Common myeloid progenitor, CD34-positive (primary cell): ENCODE measurements at regions not wholly inside any gene's neighbourhood (a gene's known extent, or its start where the extent isn't known, plus 50 kb on each side); places are given as distances from the start of the nearest gene placed in this dataset.

Experiments used
- CTCF ChIA-PET: fragments of 350-600 bp; sonication (Branson Sonifier 250); formaldehyde crosslinking; loops from one replicate; lab custom pipeline; 2021; ENCODE audit warnings: antibody characterized with exemption; lab: Charles Lee
- POLR2A ChIA-PET: fragments of 350-600 bp; sonication (Branson Sonifier 250); formaldehyde crosslinking; loops from one replicate; lab custom pipeline; 2021; ENCODE audit warnings: antibody characterized with exemption; lab: Charles Lee
- DNase-seq, 3 donors: peaks; one replicate each; pipeline versions ENCODE4 v3.0.0 to v3.0.0-alpha.2; 2013
- H3K27ac ChIP-seq, 2 experiments: 1 replicate in 1 of 2; 2 replicates in 1 of 2; pipeline ENCODE4 v1.7.0; 2013; ENCODE audit warnings: inconsistent platforms in 2 of 2, low read length in 2 of 2, mild to moderate bottlenecking in 2 of 2, low read depth in 1 of 2, moderate library complexity in 1 of 2; ENCODE audit not compliant: severe bottlenecking in 2 of 2, insufficient read depth in 1 of 2, poor library complexity in 1 of 2
- H3K27me3 ChIP-seq, 5 experiments: replicated peaks in 2 of 5; 1 replicate in 3 of 5; 2 replicates in 2 of 5; pipeline versions ENCODE4 v1.6.1 to v1.7.0; 2013; ENCODE audit warnings: low read length in 4 of 5, mild to moderate bottlenecking in 2 of 5, moderate library complexity in 2 of 5, inconsistent platforms in 1 of 5; ENCODE audit not compliant: insufficient read depth in 5 of 5, control insufficient read depth in 4 of 5
- H3K36me3 ChIP-seq, 4 experiments: 1 replicate in 2 of 4; 2 replicates in 2 of 4; pipeline versions ENCODE4 v1.6.1 to v1.7.0; 2013; ENCODE audit warnings: low read length in 3 of 4, control low read depth in 1 of 4, mild to moderate bottlenecking in 1 of 4; ENCODE audit not compliant: control insufficient read depth in 4 of 4, insufficient read depth in 4 of 4
- H3K4me1 ChIP-seq, 4 experiments: 1 replicate in 3 of 4; 2 replicates in 1 of 4; pipeline versions ENCODE4 v1.6.1 to v1.7.1; 2013; ENCODE audit warnings: low read length in 3 of 4, mild to moderate bottlenecking in 3 of 4, control low read depth in 1 of 4, inconsistent platforms in 1 of 4, moderate library complexity in 1 of 4; ENCODE audit not compliant: control insufficient read depth in 4 of 4, insufficient read depth in 4 of 4; ENCODE audit errors: control extremely low read depth in 1 of 4
- H3K4me3 ChIP-seq, 7 experiments: 1 replicate in 4 of 7; 2 replicates in 3 of 7; pipeline versions ENCODE4 v1.5.1 to v1.7.0; 2013; ENCODE audit warnings: mild to moderate bottlenecking in 7 of 7, low read length in 6 of 7, moderate library complexity in 6 of 7, inconsistent platforms in 2 of 7, low read depth in 2 of 7, control low read depth in 1 of 7; ENCODE audit not compliant: insufficient read depth in 4 of 7, control insufficient read depth in 1 of 7; ENCODE audit errors: extremely low read depth in 1 of 7
- H3K9me3 ChIP-seq, 5 experiments: 1 replicate in 4 of 5; 2 replicates in 1 of 5; pipeline versions ENCODE4 v1.6.1 to v1.7.1; 2013; ENCODE audit warnings: low read length in 4 of 5, mild to moderate bottlenecking in 2 of 5, inconsistent platforms in 1 of 5, low read depth in 1 of 5, moderate library complexity in 1 of 5; ENCODE audit not compliant: control insufficient read depth in 4 of 5, insufficient read depth in 2 of 5; ENCODE audit errors: control extremely low read depth in 1 of 5
- WGBS: methylation state at CpG from one replicate; pipeline ENCODE4 v1.1.5; 2013; ENCODE audit not compliant: insufficient coverage; 5-methylcytosine and 5-hydroxymethylcytosine counted together

DNA sequence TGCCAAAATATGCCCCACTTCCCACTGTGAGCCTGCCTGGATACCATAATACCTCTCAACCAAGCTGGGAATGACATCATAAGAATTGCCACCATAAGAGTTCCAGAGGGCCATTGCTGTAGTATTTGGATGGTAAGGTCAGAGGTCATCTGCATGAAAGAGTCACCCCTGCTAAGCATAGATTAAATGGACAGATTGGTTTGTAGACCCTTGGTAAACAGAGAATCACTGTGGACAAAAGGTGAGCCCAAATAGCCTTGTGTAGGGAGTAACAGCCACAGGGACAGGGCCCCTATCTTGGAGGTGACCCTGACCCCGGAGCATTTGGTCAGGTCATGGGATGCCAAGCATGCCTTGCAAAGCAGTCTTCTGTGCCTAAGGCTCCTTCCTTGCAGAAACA lies 129.7 kb downstream of the GPAM start:
- WGBS: 85% methylated on average over 1 of the region's 1 CpG
- CTCF ChIA-PET: no interaction called here

DNA sequence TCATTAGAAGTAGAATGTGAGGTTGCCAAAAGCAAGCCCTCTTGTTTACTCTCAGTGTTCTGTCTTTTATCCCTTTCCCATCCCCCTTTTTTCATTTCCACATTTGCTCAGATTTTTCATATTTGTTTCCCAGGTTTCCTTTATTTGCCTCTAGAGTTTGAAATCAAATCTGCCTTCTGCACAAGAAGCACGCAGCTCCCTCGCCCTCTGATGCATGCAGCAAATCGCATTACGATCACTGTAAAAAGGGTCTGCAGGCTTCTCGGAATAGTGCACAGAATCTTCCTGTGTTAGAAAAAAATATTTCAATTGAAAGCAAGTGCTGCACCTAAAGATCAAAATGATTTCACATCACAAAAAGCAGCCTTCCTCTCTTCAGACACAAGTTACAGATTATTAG lies 129.0 kb downstream of the GPAM start:
- H3K27me3 ChIP-seq: peaks cover 0 to 3% (median 0%) of the 10 kb centered on the region in 5 experiments
- no peaks in the 10 kb centered on the region for H3K9me3 ChIP-seq
- H3K36me3 ChIP-seq: no peaks in the 10 kb centered on the region
- no peaks in the 10 kb centered on the region for H3K4me1 ChIP-seq
- ChIA-PET POLR2A (no interaction called here), CTCF (no interaction called here)
- DNase-seq: no peak
- H3K27ac ChIP-seq: no peak overlapping the region
- H3K4me3 ChIP-seq: no peak overlapping the region
- 100% methylated on average over 2 of the region's 5 CpGs for WGBS

More for the DNA sequence above, 129.7 kb downstream of the GPAM start:
- Histone ChIP-seq H3K36me3 (no peaks in the 10 kb centered on the region), H3K27me3 (peaks cover 0 to 3% (median 0%) of the 10 kb centered on the region in 5 experiments), H3K4me3 (no peak overlapping the region), H3K27ac (no peak overlapping the region), H3K9me3 (no peaks in the 10 kb centered on the region), H3K4me1 (no peaks in the 10 kb centered on the region)
- POLR2A ChIA-PET: no interaction called here
- no peak for DNase-seq

DNA sequence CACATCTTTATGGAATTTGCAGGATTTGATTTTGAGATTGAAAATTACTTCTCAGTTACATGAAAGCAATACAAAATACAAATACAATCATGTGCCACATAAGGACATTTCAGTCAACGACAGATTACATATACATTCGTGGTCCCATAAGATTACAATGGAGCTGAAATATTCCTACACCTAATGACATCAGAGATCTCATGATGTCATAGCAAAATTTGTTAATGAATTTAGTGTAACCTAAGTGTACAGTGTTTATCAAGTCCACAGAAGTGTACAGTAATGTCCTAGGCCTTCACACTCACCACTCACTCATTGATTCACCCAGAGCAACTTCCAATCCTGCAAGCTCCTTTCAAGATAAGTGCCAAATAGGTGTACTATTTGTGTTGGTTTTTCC lies 126.5 kb downstream of the GPAM start:
- CTCF ChIA-PET: no interaction called here
- H3K27me3 ChIP-seq: no peaks in the 10 kb centered on the region
- POLR2A ChIA-PET: no interaction called here
- WGBS: no CpG with 5 or more reads among the region's 2 CpGs
- DNase-seq: no peak
- H3K36me3 ChIP-seq: no peaks in the 10 kb centered on the region
- H3K4me3 ChIP-seq: no peak overlapping the region
- no peaks in the 10 kb centered on the region for H3K9me3 ChIP-seq
- no peaks in the 10 kb centered on the region for H3K4me1 ChIP-seq
- H3K27ac ChIP-seq: no peak overlapping the region

DNA sequence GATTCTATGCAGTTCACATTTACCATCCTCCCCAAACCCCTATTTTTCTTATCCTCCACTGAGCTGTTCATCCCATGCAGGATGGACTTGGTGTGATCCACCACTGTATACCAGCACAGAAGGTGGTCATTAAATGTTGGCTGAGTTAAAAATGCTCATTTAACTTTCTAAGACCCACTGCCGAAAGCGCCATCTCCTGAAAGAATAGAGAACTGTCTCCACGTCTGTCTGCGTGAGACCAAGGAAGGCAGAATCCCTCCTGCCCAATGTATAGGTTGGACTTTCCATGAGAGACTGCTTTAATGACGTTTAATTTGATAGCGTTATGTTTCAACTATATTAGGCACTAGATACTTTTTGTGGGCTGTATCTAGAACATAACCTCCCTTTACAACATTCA lies 124.3 kb downstream of the GPAM start:
- POLR2A ChIA-PET: no interaction called here
- no peaks in the 10 kb centered on the region for H3K36me3 ChIP-seq
- H3K9me3 ChIP-seq: no peaks in the 10 kb centered on the region
- CTCF ChIA-PET: no interaction called here
- WGBS: 68% methylated on average over 4 of the region's 6 CpGs
- no peaks in the 10 kb centered on the region for H3K27me3 ChIP-seq
- no peaks in the 10 kb centered on the region for H3K4me1 ChIP-seq
- DNase-seq: no peak
- no peak overlapping the region for H3K4me3 ChIP-seq
- no peak overlapping the region for H3K27ac ChIP-seq

DNA sequence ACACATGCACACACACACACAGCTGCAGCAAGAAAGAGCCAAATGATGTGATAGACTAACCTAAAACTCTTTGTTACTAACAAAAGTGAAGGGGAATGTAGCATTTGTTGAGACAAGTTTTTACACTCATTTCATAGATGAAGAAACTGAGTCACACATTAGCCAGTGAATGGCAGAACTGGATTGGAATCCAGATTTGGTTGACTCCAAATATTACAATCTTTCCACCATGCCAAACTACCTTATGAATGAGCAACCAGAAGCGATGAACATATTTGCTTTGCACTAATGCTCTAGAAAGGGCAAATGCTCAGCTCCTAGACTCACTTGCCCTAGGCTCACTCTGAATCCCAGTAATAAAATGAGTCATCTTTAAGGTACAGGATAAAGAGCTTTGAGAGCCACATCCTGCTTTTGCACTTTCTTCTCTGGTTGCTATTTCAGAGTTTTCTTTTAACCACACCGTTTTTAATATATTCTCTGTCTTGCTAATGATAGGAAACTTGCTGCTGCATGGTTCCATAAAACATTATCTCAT lies 111.9 kb downstream of the GPAM start:
- no peaks in the 10 kb centered on the region for H3K4me1 ChIP-seq
- H3K36me3 ChIP-seq: no peaks in the 10 kb centered on the region
- ChIA-PET POLR2A (no interaction called here), CTCF (no interaction called here)
- no peak overlapping the region for H3K27ac ChIP-seq
- H3K4me3 ChIP-seq: no peak overlapping the region
- H3K27me3 ChIP-seq: no peaks in the 10 kb centered on the region
- H3K9me3 ChIP-seq: no peaks in the 10 kb centered on the region
- no peak for DNase-seq
- WGBS: no CpG with 5 or more reads among the region's 2 CpGs

DNA sequence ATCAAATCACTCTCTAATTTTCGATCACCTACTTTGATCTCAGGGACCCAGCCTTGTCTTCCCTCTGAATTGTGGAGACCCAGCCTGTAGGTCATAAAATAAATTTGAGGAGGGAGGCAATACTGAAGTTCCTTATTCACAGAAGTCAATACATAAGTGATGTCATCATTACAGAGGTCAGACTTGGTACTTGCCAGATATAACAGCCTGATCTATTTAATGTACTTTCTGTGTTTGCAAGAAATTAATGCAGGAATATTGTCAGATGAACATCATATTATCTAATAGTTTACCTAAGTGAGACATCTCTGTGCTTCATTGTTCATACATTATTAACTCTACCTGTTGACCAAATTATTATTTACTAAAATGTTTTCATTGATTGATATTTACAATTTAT lies 105.6 kb downstream of the GPAM start:
- Histone ChIP-seq H3K36me3 (no peaks in the 10 kb centered on the region), H3K4me3 (no peak overlapping the region), H3K9me3 (no peaks in the 10 kb centered on the region), H3K27me3 (no peaks in the 10 kb centered on the region), H3K27ac (no peak overlapping the region), H3K4me1 (no peaks in the 10 kb centered on the region)
- DNase-seq: no peak
- CTCF ChIA-PET: no interaction called here
- POLR2A ChIA-PET: no interaction called here
- no CpG with 5 or more reads among the region's 1 CpG for WGBS

DNA sequence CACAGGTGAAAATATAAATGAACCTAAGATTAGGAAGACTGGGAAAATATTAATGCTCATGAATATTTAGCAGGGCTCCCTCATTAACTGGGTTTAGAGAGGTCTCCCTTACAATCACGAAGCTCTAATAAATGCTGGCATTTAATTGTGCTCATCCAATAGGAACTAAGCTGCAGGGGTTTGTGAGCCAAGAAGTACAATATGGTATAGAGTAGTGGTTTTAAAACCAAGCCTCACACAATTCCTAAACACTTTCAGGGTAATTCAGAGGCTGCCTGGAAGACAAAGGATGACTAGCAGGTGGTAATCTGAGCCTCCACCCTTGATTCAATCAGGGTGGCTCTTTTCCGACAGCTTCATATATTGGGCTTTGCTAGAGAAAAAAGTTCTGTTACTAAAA lies 103.3 kb downstream of the GPAM start:
- ChIA-PET CTCF (no interaction called here), POLR2A (no interaction called here)
- no peaks in the 10 kb centered on the region for H3K36me3 ChIP-seq
- 88% methylated on average over 1 of the region's 2 CpGs for WGBS
- H3K27me3 ChIP-seq: no peaks in the 10 kb centered on the region
- H3K4me1 ChIP-seq: no peaks in the 10 kb centered on the region
- H3K4me3 ChIP-seq: no peak overlapping the region
- H3K9me3 ChIP-seq: no peaks in the 10 kb centered on the region
- H3K27ac ChIP-seq: no peak overlapping the region
- DNase-seq: no peak
